Sciatic nerve (tissue), 2 donors: ENCODE measurements at regions not wholly inside any gene's neighbourhood (a gene's known extent, or its start where the extent isn't known, plus 50 kb on each side); places are given as distances from the start of the nearest gene placed in this dataset.

ENCODE experiments used
- ATAC-seq: fragments of 200-7000 bp; cut with Tn5 transposase; one replicate; pipeline ENCODE4 v1.9.1; 2020; ENCODE audit warnings: mild to moderate bottlenecking, moderate library complexity
- DNase-seq: peaks from one replicate; pipeline ENCODE4 v3.0.0-alpha.2; 2020; ENCODE audit warnings: low spot score
- intact Hi-C: fragments of 100-400 bp; cut with DNase I; formaldehyde crosslinking; loops from one replicate; pipeline ENCODE4 v1.14.2; 2022
- donor health status: DM: no; HTN: no; CAD: no.
- donor health status: DM: no; HTN: no; CAD: no.

DNA sequence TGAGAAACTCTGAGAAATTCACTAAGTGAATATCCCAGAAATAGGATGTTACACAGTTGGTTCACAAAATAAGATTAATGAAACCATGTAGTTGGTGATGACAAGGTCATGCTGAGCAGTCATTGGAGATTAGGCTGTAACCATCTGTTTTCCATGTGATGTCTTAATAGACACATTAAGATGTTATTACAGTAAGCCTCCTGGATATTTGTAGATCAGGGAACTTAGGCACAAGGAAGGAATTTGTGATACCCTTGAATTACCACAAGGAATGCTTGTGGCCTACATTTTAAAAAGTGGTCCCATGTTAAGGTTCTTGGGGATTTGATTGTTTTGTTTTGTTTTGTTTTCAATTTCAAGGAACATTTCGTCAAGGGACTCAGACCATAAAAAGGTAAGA is 185.6 kb upstream of the BANK1 start:
- no peak for DNase-seq
- ATAC-seq, result no peak
- intact Hi-C loops, result no loop called here

DNA sequence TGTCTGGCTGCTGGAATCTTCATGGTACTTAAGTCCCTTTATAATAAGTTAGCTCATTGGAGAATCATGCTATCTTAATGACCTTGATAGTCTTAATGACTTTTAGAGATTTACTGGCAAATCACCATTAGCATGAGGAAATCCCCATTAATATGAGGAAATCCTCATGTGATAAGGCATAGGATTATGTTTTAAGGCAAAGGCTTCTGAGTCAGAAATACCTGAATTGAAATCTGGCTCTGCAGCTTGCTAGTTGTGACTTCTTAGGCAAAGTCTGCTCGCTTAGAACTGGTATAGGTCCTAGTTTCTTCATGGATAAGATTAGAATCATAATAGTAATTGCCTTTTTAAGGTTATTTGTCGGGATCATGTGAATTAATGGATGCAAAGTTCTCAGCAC is 190.2 kb upstream of the BANK1 start:
- intact Hi-C loops, result no loop called here
- ATAC-seq, result no peak
- DNase-seq, result no peak

DNA sequence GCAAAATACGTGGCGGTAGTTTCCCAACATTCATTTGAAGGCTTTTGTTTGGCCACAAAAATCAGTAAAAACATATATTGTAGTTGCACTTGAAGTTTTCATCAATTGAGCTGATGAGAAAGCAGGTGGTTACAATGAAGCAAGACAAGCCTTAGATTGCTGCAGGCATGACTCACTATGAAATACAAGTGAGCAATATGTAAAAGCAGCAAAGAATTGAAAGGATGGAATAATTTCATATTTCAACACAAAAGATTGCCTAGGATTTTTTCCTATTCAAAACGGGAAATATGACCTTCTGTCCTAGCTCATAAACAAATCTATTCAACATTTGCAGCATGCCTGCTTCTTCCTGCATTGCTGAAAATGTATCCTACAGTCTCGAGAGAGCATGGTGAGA is 190.9 kb upstream of the BANK1 start:
- ATAC-seq (no peak), DNase-seq (no peak)
- intact Hi-C loops, result no loop called here

DNA sequence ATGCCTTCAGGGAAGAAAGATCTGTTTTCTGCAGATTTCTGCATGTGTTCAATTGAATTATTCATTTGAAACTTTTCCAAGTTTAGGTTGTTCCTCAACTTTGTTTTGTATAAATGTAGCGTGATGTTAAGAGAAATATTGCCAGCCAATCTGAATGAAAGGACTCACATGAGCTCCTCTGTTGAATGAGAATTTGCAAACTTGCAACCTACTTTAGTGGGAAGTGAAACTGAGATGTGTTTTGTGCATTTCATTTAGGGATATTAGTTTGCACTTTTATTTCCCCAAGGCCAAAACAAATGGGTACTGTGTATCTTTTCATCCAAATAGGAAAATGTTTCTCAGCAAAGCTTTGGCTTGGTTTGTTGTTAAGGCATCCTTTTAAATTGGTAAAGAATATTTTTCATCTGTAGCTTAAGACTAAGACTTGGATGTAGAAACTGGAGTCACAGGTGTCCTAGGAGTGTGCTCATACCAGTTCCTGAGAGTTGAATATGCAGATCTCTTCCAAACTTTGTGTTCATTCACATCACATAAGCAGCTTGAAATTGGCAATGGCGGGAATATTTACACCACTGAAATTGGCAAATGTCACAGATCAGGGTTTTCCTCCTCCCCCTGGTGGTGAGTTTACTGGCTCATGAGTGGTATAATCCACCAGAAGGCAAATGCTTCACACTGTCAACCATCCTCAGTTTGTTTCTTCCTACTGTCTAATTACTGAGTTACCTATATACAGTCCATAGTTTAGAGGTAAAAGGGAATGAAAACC is 193.6 kb upstream of the BANK1 start:
- ATAC-seq (no peak), DNase-seq (no peak)
- intact Hi-C loops, result no loop called here

DNA sequence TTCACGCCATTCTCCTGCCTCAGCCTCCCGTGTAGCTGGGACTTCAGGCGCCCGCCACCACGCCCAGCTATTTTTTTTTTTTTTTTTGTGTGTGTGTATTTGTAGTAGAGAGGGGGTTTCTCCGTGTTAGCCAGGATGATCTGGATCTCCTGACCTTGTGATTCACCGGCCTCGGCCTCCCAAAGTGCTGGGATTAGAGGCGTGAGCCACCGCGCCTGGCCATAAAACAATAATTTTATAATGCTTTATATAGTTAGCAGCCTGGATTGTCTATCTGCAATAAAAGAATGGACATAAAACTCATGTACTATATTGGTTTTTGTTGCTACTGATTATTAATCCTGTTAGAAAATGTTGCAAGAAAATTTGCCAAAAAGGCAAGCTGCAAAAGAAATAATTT is 195.9 kb upstream of the BANK1 start:
- intact Hi-C loops, result no loop called here

DNA sequence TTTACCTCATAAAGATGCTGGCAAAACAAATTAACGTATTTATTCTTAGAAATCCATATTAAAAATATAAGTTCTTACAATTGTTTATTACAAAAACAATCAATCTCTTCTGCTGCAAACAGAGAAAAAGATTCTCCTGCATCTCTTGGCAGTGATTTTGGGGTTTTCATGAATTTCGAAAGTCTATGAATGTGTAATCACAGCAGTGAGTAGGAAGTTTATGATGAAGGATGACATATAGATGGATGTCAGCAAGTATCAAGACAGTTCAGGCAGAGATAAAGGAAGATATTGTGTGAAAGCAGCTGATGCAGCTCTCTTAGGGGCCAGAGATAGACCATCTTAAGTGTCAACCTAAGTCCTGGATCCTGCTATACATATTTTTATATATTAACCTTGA is 196.9 kb upstream of the BANK1 start:
- DNase-seq (no peak), ATAC-seq (no peak)
- intact Hi-C loops, result no loop called here

More for the DNA sequence above, 195.9 kb upstream of the BANK1 start:
- no peak for ATAC-seq
- DNase-seq, result no peak

DNA sequence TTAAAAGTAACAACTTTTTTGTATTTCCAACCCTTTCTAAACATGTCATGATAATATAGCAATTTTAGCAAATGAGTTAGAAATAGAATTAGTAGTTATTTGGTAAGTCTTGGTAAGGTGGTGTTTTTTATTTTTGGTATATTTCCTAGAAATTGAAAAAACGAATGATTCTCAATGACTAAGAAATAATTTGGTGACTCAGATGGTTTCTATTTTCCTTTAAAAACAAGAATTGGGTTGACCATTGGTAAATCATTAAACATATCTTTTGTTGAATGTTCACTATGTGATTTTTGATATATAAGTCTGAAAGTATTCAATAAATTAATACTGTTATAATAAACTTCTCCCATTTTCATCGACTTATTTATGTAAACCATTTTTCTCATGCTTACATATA is 206.2 kb upstream of the BANK1 start:
- DNase-seq (no peak), ATAC-seq (no peak)
- intact Hi-C loops, result no loop called here

DNA sequence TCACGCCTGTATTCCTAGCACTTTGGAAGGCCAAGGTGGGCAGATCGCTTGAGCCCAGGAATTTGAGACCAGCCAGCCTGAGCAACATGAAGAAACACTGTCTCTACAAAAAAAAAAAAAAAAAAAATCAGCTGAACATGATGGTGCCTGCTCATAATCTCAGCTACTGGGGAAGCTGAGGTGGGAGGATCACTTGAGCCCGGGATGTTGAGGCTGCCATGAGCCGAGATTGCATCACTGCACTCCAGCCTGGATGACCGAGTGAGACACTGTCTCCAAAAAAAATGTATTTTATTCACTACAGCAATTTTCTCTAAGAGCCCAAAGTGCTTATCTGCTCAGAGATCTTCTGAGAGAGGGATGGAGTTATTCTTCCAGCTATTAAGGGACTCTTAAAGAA is 215.8 kb upstream of the PPP3CA start:
- ATAC-seq (no peak), DNase-seq (no peak)
- intact Hi-C loops, result no loop called here

DNA sequence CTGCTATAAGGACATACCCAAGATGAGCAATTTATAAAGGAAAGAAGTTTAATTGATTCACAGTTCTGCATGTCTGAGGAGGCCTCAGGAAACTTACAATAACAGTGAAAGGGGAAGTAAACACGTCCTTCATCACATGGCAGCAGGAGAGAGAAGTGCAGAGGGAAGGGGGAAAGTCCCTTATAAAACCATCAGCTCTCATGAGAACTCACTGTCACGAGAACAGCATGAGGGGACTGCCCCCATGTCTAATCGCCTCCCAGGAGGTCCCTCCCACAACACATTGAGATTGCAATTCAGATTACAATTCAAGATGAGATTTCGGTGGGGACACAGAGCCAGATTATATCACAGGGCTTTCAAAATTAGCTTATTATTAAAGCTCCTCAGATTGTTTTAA is 209.5 kb upstream of the PPP3CA start:
- intact Hi-C loops, result no loop called here
- ATAC-seq (no peak), DNase-seq (no peak)

DNA sequence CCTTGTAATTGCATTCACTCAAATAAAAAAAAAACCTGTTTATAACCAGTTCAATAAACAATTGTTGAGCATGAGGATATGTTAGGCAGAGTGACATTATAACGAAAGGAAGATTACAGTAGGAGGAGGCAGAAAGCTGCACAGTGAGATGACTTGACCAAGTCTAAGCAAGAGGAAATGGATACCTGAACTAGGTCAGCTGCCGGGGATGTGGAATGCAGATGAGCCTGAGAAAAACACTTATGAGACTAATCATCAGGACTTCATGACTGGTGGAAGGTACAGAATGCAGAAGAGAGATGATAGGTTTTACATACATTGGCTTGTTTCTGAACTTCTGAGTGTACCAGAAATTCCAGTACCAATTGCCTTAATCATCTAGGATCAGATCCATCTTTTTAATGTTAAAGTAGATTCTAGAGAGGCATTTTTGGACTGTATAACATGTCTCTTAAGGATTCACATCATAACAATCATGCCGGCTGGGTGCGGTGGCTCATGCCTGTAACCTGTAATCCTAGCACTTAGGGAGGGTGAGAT is 208.1 kb upstream of the PPP3CA start:
- ATAC-seq (no peak), DNase-seq (no peak)
- intact Hi-C loops, result no loop called here

DNA sequence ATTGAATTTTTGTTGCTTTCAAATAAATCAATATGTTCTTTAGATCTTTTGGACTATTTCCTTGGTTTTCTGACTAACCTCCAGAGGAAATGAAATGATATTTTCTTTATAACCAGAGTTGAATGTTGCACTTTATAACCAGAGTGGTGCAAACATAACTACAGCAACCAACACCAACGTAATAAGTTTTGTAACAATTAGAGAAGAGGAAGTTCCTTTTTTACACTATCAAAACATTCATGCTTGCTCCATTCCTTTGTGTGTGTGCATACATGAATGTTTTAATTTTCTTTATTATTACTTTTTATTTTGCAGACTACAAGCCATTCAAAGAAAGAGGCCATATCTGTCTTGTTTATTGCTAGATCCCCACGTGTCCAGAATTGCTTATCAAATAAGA is 193.0 kb upstream of the PPP3CA start:
- DNase-seq, result no peak
- no peak for ATAC-seq
- intact Hi-C loops, result no loop called here

DNA sequence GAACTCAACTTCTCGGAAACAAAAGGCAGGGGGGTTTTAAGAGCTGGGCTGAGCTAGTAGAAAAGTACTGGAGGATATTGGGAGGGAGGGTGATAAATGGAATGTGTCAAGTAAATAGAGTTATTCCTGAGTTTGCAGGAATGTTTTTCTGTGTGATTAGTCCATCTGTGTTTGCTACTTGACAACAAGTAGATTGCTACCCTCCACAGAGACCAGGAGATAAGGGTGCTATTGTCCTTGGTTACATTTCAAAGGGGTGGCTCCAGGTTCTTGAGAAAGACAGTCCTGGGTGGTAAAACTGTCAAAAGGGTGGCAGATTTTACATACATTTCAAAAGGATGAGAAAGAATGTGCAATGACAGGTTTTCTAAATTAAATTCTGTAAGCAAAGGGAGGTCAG is 181.2 kb upstream of the PPP3CA start:
- no peak for ATAC-seq
- no peak for DNase-seq
- intact Hi-C loops, result no loop called here

DNA sequence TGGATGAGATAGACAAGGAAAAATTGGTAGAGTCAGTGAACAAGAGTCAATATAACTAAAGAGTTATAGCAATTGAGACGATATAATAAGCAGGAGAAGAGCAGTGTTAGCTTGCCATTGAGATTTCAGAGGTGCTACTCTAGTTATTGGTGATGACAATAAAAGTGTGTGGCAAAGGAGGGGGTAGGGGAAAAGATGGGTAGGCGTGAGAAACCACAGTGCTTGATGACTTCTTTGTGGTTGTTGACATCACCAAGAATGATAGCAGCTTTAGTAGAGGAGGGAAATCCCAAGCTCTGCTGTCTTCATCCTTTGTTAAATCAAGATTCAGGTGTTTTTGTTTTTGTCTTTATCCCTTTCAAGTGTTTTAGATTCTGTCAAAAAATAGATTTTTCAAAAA is 179.9 kb upstream of the PPP3CA start:
- ATAC-seq (no peak), DNase-seq (no peak)
- intact Hi-C loops, result no loop called here

DNA sequence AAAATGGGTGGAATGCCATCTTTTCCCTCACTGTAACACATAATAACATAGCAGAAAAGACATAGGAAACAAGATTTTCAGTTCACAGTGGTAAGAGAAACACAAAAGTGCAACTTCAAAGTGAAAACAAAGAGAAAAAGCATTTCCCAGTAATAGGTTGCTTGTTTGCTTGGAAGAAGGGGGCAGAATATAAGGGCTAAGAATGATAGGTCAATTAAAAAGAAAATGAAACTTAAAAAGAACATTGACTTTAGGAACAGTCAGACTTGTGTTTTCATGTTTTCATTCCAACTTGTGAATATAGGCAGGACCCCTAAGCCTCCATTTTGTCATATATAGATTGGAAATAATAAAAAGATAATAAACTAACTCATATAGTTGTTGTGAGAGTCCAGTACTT is 168.2 kb upstream of the PPP3CA start:
- intact Hi-C loops, result no loop called here
- ATAC-seq, result no peak
- no peak for DNase-seq

DNA sequence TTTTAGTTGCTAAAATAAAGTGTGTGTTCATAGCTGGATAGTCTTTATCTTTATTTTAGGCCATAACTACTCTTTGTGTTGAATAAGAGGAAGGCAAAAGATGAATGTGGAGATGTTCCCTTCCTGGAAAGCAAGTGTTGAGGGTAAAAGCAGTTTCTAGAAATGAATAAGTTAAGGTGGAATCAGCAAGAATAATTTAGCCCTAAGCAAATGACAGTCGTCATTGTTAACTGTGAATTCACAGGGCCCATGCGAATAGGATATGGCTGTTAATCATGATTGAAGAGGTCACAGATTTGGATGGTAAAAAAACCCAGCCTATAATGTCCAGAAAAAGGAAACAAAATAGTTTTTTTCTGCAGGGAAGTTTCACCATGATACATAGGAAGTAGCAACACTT is 167.8 kb upstream of the PPP3CA start:
- DNase-seq, result no peak
- intact Hi-C loops, result no loop called here
- no peak for ATAC-seq

DNA sequence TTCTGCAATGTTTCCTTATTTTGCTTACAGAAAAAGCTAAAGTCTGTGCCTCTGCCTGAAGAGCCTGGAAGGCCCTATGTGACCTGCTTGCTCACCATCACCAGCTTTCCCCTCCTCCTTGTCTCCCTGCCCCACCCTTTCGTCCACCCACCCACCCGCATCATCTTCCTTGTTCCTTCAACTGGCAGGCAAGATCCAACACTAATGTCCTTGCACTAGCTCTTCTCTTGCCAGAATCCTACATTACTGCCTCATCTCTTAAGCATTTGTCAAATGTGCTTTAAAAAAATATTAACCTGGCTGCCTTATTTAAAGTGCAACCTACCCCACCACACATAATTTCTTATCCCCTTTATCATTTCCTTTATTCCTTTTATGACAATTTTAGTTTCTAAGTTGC is 165.1 kb upstream of the PPP3CA start:
- DNase-seq (no peak), ATAC-seq (no peak)
- intact Hi-C loops, result no loop called here

DNA sequence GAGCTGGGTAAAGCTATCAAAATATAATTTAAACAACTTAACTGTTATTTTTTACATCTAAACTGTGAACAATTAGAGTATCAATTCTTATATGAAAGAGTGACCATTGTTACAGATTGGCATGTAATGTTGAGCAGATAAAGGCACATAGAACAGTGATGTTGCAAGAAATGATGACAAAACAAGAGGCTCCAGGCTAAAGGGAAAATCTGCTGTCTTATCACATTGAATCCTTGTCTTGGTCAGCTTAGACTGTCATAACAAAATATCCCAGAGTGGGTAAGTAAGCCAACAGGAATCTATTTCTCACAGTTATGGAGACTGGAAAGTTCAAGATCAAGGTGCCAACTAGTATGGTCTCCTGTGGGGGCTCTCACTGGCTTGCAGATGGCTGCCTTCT is 154.1 kb upstream of the PPP3CA start:
- intact Hi-C loops, result no loop called here
- ATAC-seq, result no peak
- DNase-seq, result no peak

DNA sequence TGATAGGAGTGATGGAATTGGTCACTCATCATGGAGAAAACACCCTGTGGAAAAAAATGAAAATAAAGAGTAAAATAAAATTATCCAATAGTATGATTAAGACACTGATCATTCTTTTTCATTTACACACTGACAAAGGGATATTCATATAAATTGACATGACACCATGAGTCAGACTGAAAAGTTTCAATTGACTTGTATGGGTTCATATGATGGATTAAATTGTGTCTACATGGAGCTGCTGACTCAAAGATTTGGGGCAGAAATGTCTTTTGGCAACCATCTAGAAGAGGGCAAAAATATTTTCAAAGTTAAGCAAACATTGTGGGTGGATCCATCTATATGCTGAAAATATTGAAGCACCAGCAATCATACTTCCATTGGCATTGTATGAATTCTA is 153.4 kb upstream of the PPP3CA start:
- ATAC-seq, result no peak
- intact Hi-C loops, result no loop called here
- no peak for DNase-seq

DNA sequence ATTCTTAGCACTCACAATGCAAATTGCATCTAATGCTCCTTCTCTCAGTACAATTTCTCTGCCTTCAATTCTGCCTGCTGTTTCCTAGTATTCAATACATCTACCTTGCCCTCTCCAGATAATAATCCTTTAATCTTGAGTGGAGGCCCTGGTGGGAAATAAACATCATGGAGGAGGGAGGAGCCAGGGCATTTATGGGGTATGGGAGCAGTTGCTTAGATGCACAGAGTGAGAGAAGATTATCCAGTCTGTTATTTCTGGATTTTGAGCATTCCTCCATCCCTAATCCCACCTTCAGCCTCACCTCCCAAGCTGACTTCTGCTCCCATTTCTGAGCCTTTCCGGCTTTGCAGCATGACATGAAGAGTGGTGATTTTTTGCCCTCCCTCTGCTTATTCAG is 127.9 kb upstream of the PPP3CA start:
- DNase-seq (no peak), ATAC-seq (no peak)

DNA sequence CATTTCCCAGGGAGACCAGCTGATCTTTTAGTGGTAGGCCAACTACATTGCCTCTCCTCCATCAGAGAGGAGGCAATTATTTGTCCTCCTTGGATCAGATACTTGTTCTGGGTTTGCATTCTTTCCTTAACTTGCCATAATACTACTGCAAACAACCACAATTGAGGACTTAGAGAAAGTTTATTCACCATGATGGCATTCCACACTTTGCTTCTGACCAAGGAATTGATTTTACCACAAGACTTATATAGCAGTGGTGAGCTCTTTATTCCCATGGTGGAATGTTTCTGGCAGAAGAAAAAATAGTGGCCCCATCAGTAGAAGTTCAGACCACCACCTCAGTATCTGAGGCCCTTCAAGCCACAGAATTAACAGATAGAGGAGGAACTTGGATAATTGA is 123.9 kb upstream of the PPP3CA start:
- no peak for DNase-seq
- ATAC-seq, result no peak
- intact Hi-C loops, result no loop called here

More for the DNA sequence above, 127.9 kb upstream of the PPP3CA start:
- intact Hi-C loops, result no loop called here

DNA sequence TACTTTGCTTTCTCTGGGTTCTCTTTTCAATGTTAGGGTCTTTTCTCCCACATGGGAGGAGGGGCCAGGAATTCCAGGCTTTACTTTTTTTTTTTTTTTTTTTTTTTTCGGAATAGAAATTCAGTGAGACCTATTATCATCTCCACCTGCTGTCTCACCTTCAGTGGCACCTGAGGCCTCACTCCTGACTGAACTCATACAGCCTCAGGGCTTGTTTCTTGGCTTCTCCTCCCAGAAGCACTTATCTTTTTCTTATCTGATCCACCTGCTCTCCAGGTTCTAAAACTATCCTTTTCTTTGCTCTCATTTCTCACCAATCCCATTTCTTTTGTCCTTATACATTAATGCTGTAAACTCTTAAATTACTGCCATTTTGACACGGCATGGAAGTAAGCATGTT is 117.3 kb upstream of the PPP3CA start:
- intact Hi-C loops, result no loop called here

More for the DNA sequence above, 117.3 kb upstream of the PPP3CA start:
- DNase-seq (no peak), ATAC-seq (no peak)
